ENCODE measurements at regions not wholly inside any gene's neighbourhood (a gene's known extent, or its start where the extent isn't known, plus 50 kb on each side); places are given as distances from the start of the nearest gene placed in this dataset.

DNA sequence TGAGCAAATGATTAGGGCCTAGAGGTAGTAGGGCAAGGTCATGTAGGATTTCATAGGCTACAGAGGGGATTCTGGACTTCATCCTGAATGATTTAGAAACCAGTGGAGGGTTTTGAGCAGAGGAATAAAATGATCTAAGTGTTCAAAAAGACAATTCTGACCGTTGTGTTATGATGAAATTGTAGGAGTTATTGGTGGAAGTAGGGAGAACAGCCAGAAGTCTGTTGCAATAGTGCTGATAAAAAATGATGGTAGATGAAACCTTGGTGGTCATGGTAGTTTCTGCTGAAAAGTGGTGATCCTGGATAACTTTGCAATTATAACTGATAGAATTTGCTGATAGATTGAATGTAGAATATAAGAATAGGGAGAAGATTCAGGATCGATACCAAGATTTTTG lies 60.2 kb downstream of the MID1IP1 start:
- CTCF ChIA-PET, result no interaction called here
- Mint-ChIP-seq H3K4me1 (ENCODE audit: low read depth, unreplicated experiment) (no peaks in the 10 kb centered on the region), H3K27me3 (ENCODE audit: unreplicated experiment) (no peaks in the 10 kb centered on the region), H3K36me3 (ENCODE audit: insufficient read depth, unreplicated experiment) (no peaks in the 10 kb centered on the region), H3K4me3 (ENCODE audit: low read depth, unreplicated experiment) (no peak overlapping the region), H3K9me3 (ENCODE audit: low read depth, unreplicated experiment) (no peaks in the 10 kb centered on the region), H3K27ac (ENCODE audit: unreplicated experiment) (no peak overlapping the region)
- no TSS peak for BruUV-seq (replicated peaks)
- no peak for DNase-seq
- TF ChIP-seq, protein P1, sequence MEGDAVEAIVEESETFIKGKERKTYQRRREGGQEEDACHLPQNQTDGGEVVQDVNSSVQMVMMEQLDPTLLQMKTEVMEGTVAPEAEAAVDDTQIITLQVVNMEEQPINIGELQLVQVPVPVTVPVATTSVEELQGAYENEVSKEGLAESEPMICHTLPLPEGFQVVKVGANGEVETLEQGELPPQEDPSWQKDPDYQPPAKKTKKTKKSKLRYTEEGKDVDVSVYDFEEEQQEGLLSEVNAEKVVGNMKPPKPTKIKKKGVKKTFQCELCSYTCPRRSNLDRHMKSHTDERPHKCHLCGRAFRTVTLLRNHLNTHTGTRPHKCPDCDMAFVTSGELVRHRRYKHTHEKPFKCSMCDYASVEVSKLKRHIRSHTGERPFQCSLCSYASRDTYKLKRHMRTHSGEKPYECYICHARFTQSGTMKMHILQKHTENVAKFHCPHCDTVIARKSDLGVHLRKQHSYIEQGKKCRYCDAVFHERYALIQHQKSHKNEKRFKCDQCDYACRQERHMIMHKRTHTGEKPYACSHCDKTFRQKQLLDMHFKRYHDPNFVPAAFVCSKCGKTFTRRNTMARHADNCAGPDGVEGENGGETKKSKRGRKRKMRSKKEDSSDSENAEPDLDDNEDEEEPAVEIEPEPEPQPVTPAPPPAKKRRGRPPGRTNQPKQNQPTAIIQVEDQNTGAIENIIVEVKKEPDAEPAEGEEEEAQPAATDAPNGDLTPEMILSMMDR (IDR thresholded peaks at IDR 0.05; ENCODE audit: unreplicated experiment), result no peak
- intact Hi-C loops (cut with micrococcal nuclease; ENCODE audit: unreplicated experiment), result no loop called here

DNA sequence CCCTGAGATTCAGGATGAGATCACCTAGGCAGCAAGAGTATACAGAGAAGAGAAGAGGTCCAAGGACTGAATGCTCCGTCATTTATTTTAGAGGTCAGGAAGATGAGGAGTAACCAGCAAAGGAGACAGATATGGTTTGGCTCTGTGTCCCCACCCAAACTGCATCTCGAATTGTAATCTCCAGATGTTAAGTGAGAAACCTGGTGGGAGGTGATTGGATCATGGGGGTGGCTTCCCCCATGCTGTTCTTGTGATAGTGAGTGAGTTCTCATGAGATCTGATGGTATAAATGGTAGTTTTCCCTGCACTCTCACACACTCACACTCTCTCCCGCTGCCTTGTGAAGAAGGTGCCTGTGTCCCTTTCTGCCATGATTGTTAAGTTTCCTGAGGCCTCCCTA lies 60.8 kb downstream of the MID1IP1 start:
- H3K9me3 Mint-ChIP-seq (ENCODE audit: low read depth, unreplicated experiment), result no peaks in the 10 kb centered on the region
- no peaks in the 10 kb centered on the region for H3K27me3 Mint-ChIP-seq (ENCODE audit: unreplicated experiment)
- TF ChIP-seq, protein P1 (IDR thresholded peaks at IDR 0.05; ENCODE audit: unreplicated experiment), result no peak
- no peaks in the 10 kb centered on the region for H3K4me1 Mint-ChIP-seq (ENCODE audit: low read depth, unreplicated experiment)
- no peak for DNase-seq
- no peaks in the 10 kb centered on the region for H3K36me3 Mint-ChIP-seq (ENCODE audit: insufficient read depth, unreplicated experiment)
- CTCF ChIA-PET, result no interaction called here
- H3K4me3 Mint-ChIP-seq (ENCODE audit: low read depth, unreplicated experiment), result no peak overlapping the region
- intact Hi-C loops (cut with micrococcal nuclease; ENCODE audit: unreplicated experiment), result no loop called here
- H3K27ac Mint-ChIP-seq (ENCODE audit: unreplicated experiment), result no peak overlapping the region
- no TSS peak for BruUV-seq (replicated peaks)

DNA sequence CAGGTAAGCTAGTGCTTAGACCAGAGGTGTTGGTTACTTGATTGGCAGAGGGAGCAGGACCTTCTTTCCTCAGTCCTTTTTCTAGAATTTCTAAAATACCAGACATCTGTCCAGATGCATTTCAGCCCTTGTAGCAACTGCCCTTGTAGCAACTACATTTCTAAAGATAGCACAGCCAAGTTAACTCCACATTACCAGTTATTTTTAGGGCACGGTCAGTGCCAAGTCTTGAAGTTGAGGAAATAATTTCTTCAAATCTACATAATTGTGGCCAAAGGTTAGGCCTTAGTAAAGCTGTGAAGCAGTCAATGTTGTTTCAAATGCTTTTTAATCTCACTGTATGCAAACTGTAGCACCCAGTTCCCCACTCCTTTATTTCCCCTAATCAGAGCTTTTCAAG lies 62.9 kb downstream of the MID1IP1 start:
- no peaks in the 10 kb centered on the region for H3K27me3 Mint-ChIP-seq (ENCODE audit: unreplicated experiment)
- H3K4me1 Mint-ChIP-seq (ENCODE audit: low read depth, unreplicated experiment), result peaks cover 9% of the 10 kb centered on the region
- DNase-seq, result no peak
- TF ChIP-seq, protein P1 (IDR thresholded peaks at IDR 0.05; ENCODE audit: unreplicated experiment), result no peak
- H3K9me3 Mint-ChIP-seq (ENCODE audit: low read depth, unreplicated experiment), result no peaks in the 10 kb centered on the region
- no peaks in the 10 kb centered on the region for H3K36me3 Mint-ChIP-seq (ENCODE audit: insufficient read depth, unreplicated experiment)
- CTCF ChIA-PET, result no interaction called here
- H3K4me3 Mint-ChIP-seq (ENCODE audit: low read depth, unreplicated experiment), result no peak overlapping the region
- intact Hi-C loops (cut with micrococcal nuclease; ENCODE audit: unreplicated experiment), result no loop called here
- no peak overlapping the region for H3K27ac Mint-ChIP-seq (ENCODE audit: unreplicated experiment)
- BruUV-seq (replicated peaks), result no TSS peak

DNA sequence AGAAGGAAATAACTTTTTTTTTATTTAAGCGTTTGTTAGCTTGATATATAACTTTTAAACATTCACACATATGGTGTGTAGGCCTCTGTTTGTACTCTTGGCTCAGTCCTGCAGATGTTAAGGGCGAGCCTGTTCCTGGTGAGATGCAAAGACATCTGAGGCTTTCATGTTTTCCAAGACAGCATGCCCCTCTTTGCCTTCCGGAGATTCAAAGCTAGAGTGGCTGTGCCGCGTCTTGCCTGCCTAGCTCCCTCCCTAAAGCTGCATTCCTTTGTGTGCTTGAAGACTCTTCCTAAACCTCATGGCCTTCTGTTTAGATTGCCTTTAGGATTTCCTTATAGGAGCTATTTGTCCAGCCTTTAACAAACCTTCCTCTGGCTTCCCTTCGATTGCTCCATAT lies 67.1 kb downstream of the MID1IP1 start:
- CTCF ChIA-PET, result no interaction called here
- no peak overlapping the region for H3K27ac Mint-ChIP-seq (ENCODE audit: unreplicated experiment)
- H3K9me3 Mint-ChIP-seq (ENCODE audit: low read depth, unreplicated experiment), result no peaks in the 10 kb centered on the region
- H3K36me3 Mint-ChIP-seq (ENCODE audit: insufficient read depth, unreplicated experiment), result peaks cover 10% of the 10 kb centered on the region
- H3K4me1 Mint-ChIP-seq (ENCODE audit: low read depth, unreplicated experiment), result peaks cover 41% of the 10 kb centered on the region
- H3K27me3 Mint-ChIP-seq (ENCODE audit: unreplicated experiment), result no peaks in the 10 kb centered on the region
- BruUV-seq (replicated peaks), result no TSS peak
- no peak overlapping the region for H3K4me3 Mint-ChIP-seq (ENCODE audit: low read depth, unreplicated experiment)
- TF ChIP-seq, protein P1 (IDR thresholded peaks at IDR 0.05; ENCODE audit: unreplicated experiment), result no peak
- intact Hi-C loops (cut with micrococcal nuclease; ENCODE audit: unreplicated experiment), result loop anchor here (5.0 kb wide), 1 partner anchor 66 kb away; the partner anchor contains the start of gene MID1IP1
- DNase-seq, result no peak

All from Calu3 (cell line).